GM18505 (cell line): ENCODE measurements at regions not wholly inside any gene's neighbourhood (a gene's known extent, or its start where the extent isn't known, plus 50 kb on each side); places are given as distances from the start of the nearest gene placed in this dataset.

ENCODE experiments used
- ATAC-seq: cut with Tn5 transposase; IDR thresholded peaks from one replicate; pipeline ENCODE4 v1.9.1; 2021; ENCODE audit not compliant: unreplicated experiment
- POLR2A ChIP-seq: IDR thresholded peaks from 4 replicates; pipeline ENCODE4 v1.6.1; 2011; ENCODE audit warnings: borderline replicate concordance; ENCODE audit not compliant: insufficient read depth, insufficient read length; ENCODE audit errors: extremely low read depth

GRCh38 chr13:111519490-111520170, 199.2 kb downstream of the TEX29 start:
- ATAC-seq, result no peak
- TF ChIP-seq POLR2A, result no peak

- no peak for ATAC-seq
Measured at GRCh38 chr13:111521030-111521429, 200.6 kb downstream of the TEX29 start.

GRCh38 chr13:111521691-111522229, 201.3 kb downstream of the TEX29 start:
- TF ChIP-seq POLR2A, result no peak
- no peak for ATAC-seq

More at GRCh38 chr13:111521030-111521429, 200.6 kb downstream of the TEX29 start:
- no peak for TF ChIP-seq POLR2A

- no peak for ATAC-seq
- TF ChIP-seq POLR2A, result no peak
Measured at GRCh38 chr13:111525320-111526118, 205.1 kb downstream of the TEX29 start.

- TF ChIP-seq POLR2A, result no peak
- ATAC-seq, result no peak
Measured at GRCh38 chr13:111526922-111527321, 206.5 kb downstream of the TEX29 start.

GRCh38 chr13:111527614-111528229, 207.3 kb downstream of the TEX29 start:
- ATAC-seq, result no peak
- no peak for TF ChIP-seq POLR2A

- no peak for ATAC-seq
- TF ChIP-seq POLR2A, result no peak
Measured at GRCh38 chr13:111528513-111528912, 208.1 kb downstream of the TEX29 start.

- ATAC-seq, result no peak
- no peak for TF ChIP-seq POLR2A
Measured at GRCh38 chr13:111530137-111530870, 209.9 kb downstream of the TEX29 start.

- ATAC-seq, result no peak
- no peak for TF ChIP-seq POLR2A
Measured at GRCh38 chr13:111531505-111531904, 211.1 kb downstream of the TEX29 start.

- no peak for TF ChIP-seq POLR2A
Measured at GRCh38 chr13:111532111-111532510, 211.7 kb downstream of the TEX29 start.

GRCh38 chr13:111533900-111534683, 213.7 kb downstream of the TEX29 start:
- ATAC-seq, result no peak
- TF ChIP-seq POLR2A, result no peak

More at GRCh38 chr13:111532111-111532510, 211.7 kb downstream of the TEX29 start:
- ATAC-seq, result no peak
